HG03103 (cell line): ENCODE measurements at regions not wholly inside any gene's neighbourhood (a gene's known extent, or its start where the extent isn't known, plus 50 kb on each side); places are given as distances from the start of the nearest gene placed in this dataset.

Experiments used
- ATAC-seq: cut with Tn5 transposase; IDR thresholded peaks from one replicate; pipeline ENCODE4 v1.9.1; 2021; ENCODE audit warnings: low read depth; ENCODE audit not compliant: unreplicated experiment

- no peak for ATAC-seq
Measured at GRCh38 chr18:43635397-43635796, 358.1 kb upstream of the SYT4 start.

GRCh38 chr18:43642727-43643330, 365.5 kb upstream of the SYT4 start:
- no peak for ATAC-seq

- no peak for ATAC-seq
Measured at GRCh38 chr18:43648002-43648401, 370.7 kb upstream of the SYT4 start.

- ATAC-seq = no peak
Measured at GRCh38 chr18:43649649-43650357, 372.5 kb upstream of the SYT4 start.

- no peak for ATAC-seq
Measured at GRCh38 chr18:43650426-43650825, 373.1 kb upstream of the SYT4 start.

GRCh38 chr18:43651057-43651456, 373.8 kb upstream of the SYT4 start:
- ATAC-seq = no peak

GRCh38 chr18:43656547-43656946, 379.3 kb upstream of the SYT4 start:
- no peak for ATAC-seq

GRCh38 chr18:43661570-43661969, 384.3 kb upstream of the SYT4 start:
- peak; percentile 86 for ATAC-seq

- ATAC-seq = no peak
Measured at GRCh38 chr18:43662657-43663056, 385.4 kb upstream of the SYT4 start.

GRCh38 chr18:43663159-43663558, 385.9 kb upstream of the SYT4 start:
- ATAC-seq = no peak

- ATAC-seq = no peak
Measured at GRCh38 chr18:43664487-43665008, 387.3 kb upstream of the SYT4 start.

- no peak for ATAC-seq
Measured at GRCh38 chr18:43665105-43665788, 388.0 kb upstream of the SYT4 start.

- no peak for ATAC-seq
Measured at GRCh38 chr18:43668866-43669265, 391.6 kb upstream of the SYT4 start.

- ATAC-seq = no peak
Measured at GRCh38 chr18:43671431-43671830, 394.1 kb upstream of the SYT4 start.

- no peak for ATAC-seq
Measured at GRCh38 chr18:43680096-43680495, 402.8 kb upstream of the SYT4 start.

GRCh38 chr18:43681661-43682060, 404.4 kb upstream of the SYT4 start:
- no peak for ATAC-seq

- no peak for ATAC-seq
Measured at GRCh38 chr18:43682196-43682595, 404.9 kb upstream of the SYT4 start.

GRCh38 chr18:43686709-43687108, 409.4 kb upstream of the SYT4 start:
- ATAC-seq = no peak

GRCh38 chr18:43692099-43692690, 414.9 kb upstream of the SYT4 start:
- no peak for ATAC-seq

GRCh38 chr18:43702399-43702798, 425.1 kb upstream of the SYT4 start:
- ATAC-seq = no peak

GRCh38 chr18:43703050-43703449, 425.8 kb upstream of the SYT4 start:
- no peak for ATAC-seq
